ENCODE measurements at regions not wholly inside any gene's neighbourhood (a gene's known extent, or its start where the extent isn't known, plus 50 kb on each side); places are given as distances from the start of the nearest gene placed in this dataset.

DNA sequence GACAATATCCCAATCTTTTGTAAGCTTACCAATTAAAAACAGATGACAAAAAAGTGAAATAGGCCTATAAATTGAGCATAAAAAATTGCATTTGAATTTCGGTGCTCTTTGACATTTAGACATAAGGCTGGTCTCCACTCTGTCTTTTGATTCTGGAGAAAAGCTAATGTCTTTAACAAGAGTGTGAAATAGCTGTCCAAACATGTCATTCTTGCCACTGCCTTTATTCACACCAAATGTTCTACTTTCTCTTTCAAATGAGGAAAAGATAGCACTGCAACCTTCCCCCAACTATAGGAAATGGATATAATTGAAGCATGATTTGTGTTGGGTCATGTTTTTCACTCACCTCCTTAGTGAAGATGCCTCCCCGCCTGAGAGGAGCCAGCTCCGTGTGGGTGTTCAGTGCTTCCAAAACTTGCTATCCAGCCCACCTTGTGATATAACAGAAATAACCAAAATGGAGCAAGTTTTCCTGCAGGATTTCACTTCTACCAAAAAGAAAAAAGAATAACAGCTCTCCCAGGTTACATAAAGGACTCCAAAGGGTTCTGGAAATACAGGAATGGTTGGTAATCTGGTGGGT lies 55.2 kb upstream of the STK32A start:
- Histone ChIP-seq H3K36me3 (replicated peaks in 1 of 2; ENCODE audit: control insufficient read depth in 1 of 2, insufficient read depth in 2 of 2, low read length in 1 of 2) (no peaks in the 10 kb centered on the region), H4K20me1 (ENCODE audit: insufficient read depth) (no peaks in the 10 kb centered on the region), H2AFZ (ENCODE audit: low read depth) (no peak overlapping the region), H3K9ac (no peak overlapping the region), H3K27me3 (ENCODE audit: insufficient read depth) (no peaks in the 10 kb centered on the region), H3K4me1 (ENCODE audit: control insufficient read depth in 1 of 2, insufficient read depth in 2 of 2, low read depth in 1 of 2, low read length in 1 of 2) (peaks cover 0 to 18% of the 10 kb centered on the region in 2 experiments; a peak in 1 of 4 replicates), H3K4me3 (ENCODE audit: low read depth in 2 of 2, low read length in 1 of 2) (no peak overlapping the region), H3K79me2 (ENCODE audit: insufficient read depth) (no peaks in the 10 kb centered on the region), H3K27ac (ENCODE audit: low read depth in 2 of 2, low read length in 1 of 2) (no peak overlapping the region), H3K9me2 (no peaks in the 10 kb centered on the region), H3F3A (replicated peaks; ENCODE audit: insufficient read depth) (peaks cover 14% of the 10 kb centered on the region), H3K4me2 (no peak overlapping the region), H3K9me3 (no peaks in the 10 kb centered on the region)
- ChIA-PET POLR2A (no interaction called here), CTCF (interaction anchor here (1.0 to 3.4 kb wide), 8 partner anchors 9 to 646 kb away, joined by 3 to 26 read pairs (median 3); partner anchors contain the start of gene STK32A)
- TF ChIP-seq YY1 (IDR thresholded peaks at IDR 0.05; ENCODE audit: low read depth), result no peak
- TF ChIP-seq RFX5 (IDR thresholded peaks at IDR 0.05; ENCODE audit: low read length), result no peak
- TF ChIP-seq, protein P1, sequence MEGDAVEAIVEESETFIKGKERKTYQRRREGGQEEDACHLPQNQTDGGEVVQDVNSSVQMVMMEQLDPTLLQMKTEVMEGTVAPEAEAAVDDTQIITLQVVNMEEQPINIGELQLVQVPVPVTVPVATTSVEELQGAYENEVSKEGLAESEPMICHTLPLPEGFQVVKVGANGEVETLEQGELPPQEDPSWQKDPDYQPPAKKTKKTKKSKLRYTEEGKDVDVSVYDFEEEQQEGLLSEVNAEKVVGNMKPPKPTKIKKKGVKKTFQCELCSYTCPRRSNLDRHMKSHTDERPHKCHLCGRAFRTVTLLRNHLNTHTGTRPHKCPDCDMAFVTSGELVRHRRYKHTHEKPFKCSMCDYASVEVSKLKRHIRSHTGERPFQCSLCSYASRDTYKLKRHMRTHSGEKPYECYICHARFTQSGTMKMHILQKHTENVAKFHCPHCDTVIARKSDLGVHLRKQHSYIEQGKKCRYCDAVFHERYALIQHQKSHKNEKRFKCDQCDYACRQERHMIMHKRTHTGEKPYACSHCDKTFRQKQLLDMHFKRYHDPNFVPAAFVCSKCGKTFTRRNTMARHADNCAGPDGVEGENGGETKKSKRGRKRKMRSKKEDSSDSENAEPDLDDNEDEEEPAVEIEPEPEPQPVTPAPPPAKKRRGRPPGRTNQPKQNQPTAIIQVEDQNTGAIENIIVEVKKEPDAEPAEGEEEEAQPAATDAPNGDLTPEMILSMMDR (IDR thresholded peaks at IDR 0.05), result no peak
- no peak for TF ChIP-seq SMC3 (IDR thresholded peaks at IDR 0.05; ENCODE audit: low read depth, low read length)
- no peak for DNase-seq
- 73% methylated on average over 3 of the region's 3 CpGs for WGBS (ENCODE audit: low lambda C conversion rate)

DNA sequence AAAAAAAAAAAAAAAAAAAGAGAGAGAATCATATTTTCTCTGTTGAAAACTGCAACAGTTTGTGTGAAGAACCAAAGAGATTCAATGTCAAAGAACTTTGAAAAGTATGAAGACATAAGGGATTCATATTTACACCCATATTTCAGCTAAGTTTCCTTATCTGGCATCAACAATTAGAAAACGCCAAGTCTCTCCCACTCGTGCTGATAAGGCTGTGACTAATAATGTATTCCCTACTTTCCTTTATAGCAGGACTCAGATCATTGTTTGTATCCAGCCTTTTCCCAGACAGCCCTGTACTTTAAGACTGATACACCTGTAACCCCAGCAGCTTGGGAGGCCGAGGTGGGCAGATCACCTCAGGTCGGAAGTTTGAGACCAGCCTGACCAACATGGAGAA lies 54.1 kb upstream of the STK32A start:
- Histone ChIP-seq H3K9me3 (no peaks in the 10 kb centered on the region), H3K27ac (ENCODE audit: low read depth in 2 of 2, low read length in 1 of 2) (no peak overlapping the region), H3K9ac (no peak overlapping the region), H3K27me3 (ENCODE audit: insufficient read depth) (no peaks in the 10 kb centered on the region), H3K4me2 (no peak overlapping the region), H3K4me3 (ENCODE audit: low read depth in 2 of 2, low read length in 1 of 2) (no peak overlapping the region), H3K4me1 (ENCODE audit: control insufficient read depth in 1 of 2, insufficient read depth in 2 of 2, low read depth in 1 of 2, low read length in 1 of 2) (peaks cover 0 to 18% of the 10 kb centered on the region in 2 experiments; a peak in 1 of 4 replicates), H2AFZ (ENCODE audit: low read depth) (no peak overlapping the region), H3K36me3 (replicated peaks in 1 of 2; ENCODE audit: control insufficient read depth in 1 of 2, insufficient read depth in 2 of 2, low read length in 1 of 2) (no peaks in the 10 kb centered on the region), H3K79me2 (ENCODE audit: insufficient read depth) (no peaks in the 10 kb centered on the region), H4K20me1 (ENCODE audit: insufficient read depth) (no peaks in the 10 kb centered on the region), H3K9me2 (no peaks in the 10 kb centered on the region), H3F3A (replicated peaks; ENCODE audit: insufficient read depth) (peaks cover 14% of the 10 kb centered on the region)
- 59% methylated on average over 4 of the region's 4 CpGs for WGBS (ENCODE audit: low lambda C conversion rate)
- DNase-seq, result no peak
- POLR2A ChIA-PET, result no interaction called here
- CTCF ChIA-PET, result interaction anchor here (0.6 to 3.4 kb wide), 5 partner anchors 8 to 363 kb away, joined by 3 to 26 read pairs (median 3); partner anchors contain the start of gene STK32A
- no peak for TF ChIP-seq RAD21 (IDR thresholded peaks at IDR 0.05; ENCODE audit: low read length)
- TF ChIP-seq MEF2A (IDR thresholded peaks at IDR 0.05; ENCODE audit: borderline replicate concordance, low read depth), result no peak
- no peak for TF ChIP-seq POLR2AphosphoS5 (IDR thresholded peaks at IDR 0.05; ENCODE audit: low read depth, low read length)
- no peak for TF ChIP-seq SMC3 (IDR thresholded peaks at IDR 0.05; ENCODE audit: low read depth, low read length)
- no peak for TF ChIP-seq GABPA (IDR thresholded peaks at IDR 0.05; ENCODE audit: low read depth)
- TF ChIP-seq FOXM1 (IDR thresholded peaks at IDR 0.05; ENCODE audit: low read depth), result no peak
- no peak for TF ChIP-seq SIN3A (IDR thresholded peaks at IDR 0.05; ENCODE audit: borderline replicate concordance, low read depth, low read length)
- TF ChIP-seq, protein P2, sequence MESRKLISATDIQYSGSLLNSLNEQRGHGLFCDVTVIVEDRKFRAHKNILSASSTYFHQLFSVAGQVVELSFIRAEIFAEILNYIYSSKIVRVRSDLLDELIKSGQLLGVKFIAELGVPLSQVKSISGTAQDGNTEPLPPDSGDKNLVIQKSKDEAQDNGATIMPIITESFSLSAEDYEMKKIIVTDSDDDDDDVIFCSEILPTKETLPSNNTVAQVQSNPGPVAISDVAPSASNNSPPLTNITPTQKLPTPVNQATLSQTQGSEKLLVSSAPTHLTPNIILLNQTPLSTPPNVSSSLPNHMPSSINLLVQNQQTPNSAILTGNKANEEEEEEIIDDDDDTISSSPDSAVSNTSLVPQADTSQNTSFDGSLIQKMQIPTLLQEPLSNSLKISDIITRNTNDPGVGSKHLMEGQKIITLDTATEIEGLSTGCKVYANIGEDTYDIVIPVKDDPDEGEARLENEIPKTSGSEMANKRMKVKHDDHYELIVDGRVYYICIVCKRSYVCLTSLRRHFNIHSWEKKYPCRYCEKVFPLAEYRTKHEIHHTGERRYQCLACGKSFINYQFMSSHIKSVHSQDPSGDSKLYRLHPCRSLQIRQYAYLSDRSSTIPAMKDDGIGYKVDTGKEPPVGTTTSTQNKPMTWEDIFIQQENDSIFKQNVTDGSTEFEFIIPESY (IDR thresholded peaks at IDR 0.05; ENCODE audit: borderline replicate concordance, low read depth), result no peak
- TF ChIP-seq JUND (IDR thresholded peaks at IDR 0.05), result no peak
- no peak for TF ChIP-seq TEAD4 (IDR thresholded peaks at IDR 0.05; ENCODE audit: borderline replicate concordance, insufficient read depth)
- no peak for TF ChIP-seq FOXJ3 (CRISPR knock-in tag; IDR thresholded peaks at IDR 0.05)
- TF ChIP-seq, protein P3, sequence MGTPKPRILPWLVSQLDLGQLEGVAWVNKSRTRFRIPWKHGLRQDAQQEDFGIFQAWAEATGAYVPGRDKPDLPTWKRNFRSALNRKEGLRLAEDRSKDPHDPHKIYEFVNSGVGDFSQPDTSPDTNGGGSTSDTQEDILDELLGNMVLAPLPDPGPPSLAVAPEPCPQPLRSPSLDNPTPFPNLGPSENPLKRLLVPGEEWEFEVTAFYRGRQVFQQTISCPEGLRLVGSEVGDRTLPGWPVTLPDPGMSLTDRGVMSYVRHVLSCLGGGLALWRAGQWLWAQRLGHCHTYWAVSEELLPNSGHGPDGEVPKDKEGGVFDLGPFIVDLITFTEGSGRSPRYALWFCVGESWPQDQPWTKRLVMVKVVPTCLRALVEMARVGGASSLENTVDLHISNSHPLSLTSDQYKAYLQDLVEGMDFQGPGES (IDR thresholded peaks at IDR 0.05; ENCODE audit: low read depth, low read length), result no peak
- TF ChIP-seq NRF1 (IDR thresholded peaks at IDR 0.05; ENCODE audit: low read depth, low read length), result no peak
- no peak for TF ChIP-seq FOSL2 (IDR thresholded peaks at IDR 0.05; ENCODE audit: borderline replicate concordance, low read depth)
